B cell (primary cell): ENCODE measurements at regions not wholly inside any gene's neighbourhood (a gene's known extent, or its start where the extent isn't known, plus 50 kb on each side); places are given as distances from the start of the nearest gene placed in this dataset.

Source experiments
- CTCF ChIP-seq: fragments of 200-600 bp; IDR thresholded peaks from one replicate; pipeline ENCODE4 v1.8.0; 2022; ENCODE audit warnings: antibody characterized with exemption, mild to moderate bottlenecking
- EZH2 ChIP-seq: IDR thresholded peaks from 2 replicates; pipeline ENCODE4 v1.6.1; 2012; ENCODE audit warnings: borderline replicate concordance, low read depth, mild to moderate bottlenecking, moderate library complexity, low read length; ENCODE audit not compliant: insufficient read depth, poor library complexity, severe bottlenecking

GRCh38 chr2:23053601-23054000 is 331.4 kb upstream of the KLHL29 start:
- TF ChIP-seq CTCF, result no peak
- no peak for TF ChIP-seq EZH2
